ENCODE measurements at regions not wholly inside any gene's neighbourhood (a gene's known extent, or its start where the extent isn't known, plus 50 kb on each side); places are given as distances from the start of the nearest gene placed in this dataset.

- TF ChIP-seq CTCF (conservative IDR thresholded peaks at IDR 0.05 in 1 of 2, IDR thresholded peaks at IDR 0.05 in 1 of 2; ENCODE audit: extremely low read depth in 1 of 2, insufficient read depth in 1 of 2, low read depth in 1 of 2, low read length in 2 of 2), result no peak
- TF ChIP-seq EZH2 (IDR thresholded peaks at IDR 0.05; ENCODE audit: borderline replicate concordance, low read length), result no peak
Measured at GRCh38 chr10:57218382-57218781, 857.3 kb upstream of the ZWINT start.
